ENCODE measurements at regions not wholly inside any gene's neighbourhood (a gene's known extent, or its start where the extent isn't known, plus 50 kb on each side); places are given as distances from the start of the nearest gene placed in this dataset.

DNA sequence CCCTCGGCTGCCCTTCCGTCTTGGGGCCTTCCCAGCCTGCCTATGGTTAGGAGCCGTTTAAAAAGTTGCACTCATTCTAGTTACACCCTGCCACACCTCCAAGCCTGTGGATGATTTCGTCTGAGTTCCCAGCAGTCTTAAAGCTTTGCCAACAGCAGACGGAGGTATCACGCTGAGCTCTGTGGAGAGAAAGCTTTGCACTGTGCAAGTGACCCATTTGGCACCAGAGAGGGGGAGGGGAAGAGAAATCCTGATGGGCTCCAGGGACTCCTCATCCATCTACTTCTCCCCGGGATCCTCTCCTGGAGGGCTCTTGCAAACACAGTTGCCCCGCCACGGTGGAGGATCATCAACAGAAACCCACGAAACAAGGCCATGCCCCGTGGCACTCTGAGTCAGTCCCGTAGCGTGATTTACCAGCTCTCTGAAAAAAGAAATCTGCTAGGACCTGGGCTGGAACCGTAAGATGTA, 98.8 kb upstream of the CITED2 start:
- TF ChIP-seq EZH2 (IDR thresholded peaks at IDR 0.05): no peak
- TF ChIP-seq, protein P1, sequence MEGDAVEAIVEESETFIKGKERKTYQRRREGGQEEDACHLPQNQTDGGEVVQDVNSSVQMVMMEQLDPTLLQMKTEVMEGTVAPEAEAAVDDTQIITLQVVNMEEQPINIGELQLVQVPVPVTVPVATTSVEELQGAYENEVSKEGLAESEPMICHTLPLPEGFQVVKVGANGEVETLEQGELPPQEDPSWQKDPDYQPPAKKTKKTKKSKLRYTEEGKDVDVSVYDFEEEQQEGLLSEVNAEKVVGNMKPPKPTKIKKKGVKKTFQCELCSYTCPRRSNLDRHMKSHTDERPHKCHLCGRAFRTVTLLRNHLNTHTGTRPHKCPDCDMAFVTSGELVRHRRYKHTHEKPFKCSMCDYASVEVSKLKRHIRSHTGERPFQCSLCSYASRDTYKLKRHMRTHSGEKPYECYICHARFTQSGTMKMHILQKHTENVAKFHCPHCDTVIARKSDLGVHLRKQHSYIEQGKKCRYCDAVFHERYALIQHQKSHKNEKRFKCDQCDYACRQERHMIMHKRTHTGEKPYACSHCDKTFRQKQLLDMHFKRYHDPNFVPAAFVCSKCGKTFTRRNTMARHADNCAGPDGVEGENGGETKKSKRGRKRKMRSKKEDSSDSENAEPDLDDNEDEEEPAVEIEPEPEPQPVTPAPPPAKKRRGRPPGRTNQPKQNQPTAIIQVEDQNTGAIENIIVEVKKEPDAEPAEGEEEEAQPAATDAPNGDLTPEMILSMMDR (IDR thresholded peaks at IDR 0.05): no peak
